Neural crest cell (in vitro differentiated cells): ENCODE measurements at regions not wholly inside any gene's neighbourhood (a gene's known extent, or its start where the extent isn't known, plus 50 kb on each side); places are given as distances from the start of the nearest gene placed in this dataset.

ENCODE experiments used
- DNase-seq: peaks from one replicate; pipeline ENCODE4 v3.0.0; 2021; ENCODE audit warnings: low read depth, mixed read lengths, low spot score
- H3K27ac Mint-ChIP-seq: one replicate; pipeline ENCODE4 v1.8.0; 2021; ENCODE audit warnings: mild to moderate bottlenecking, mixed read lengths; ENCODE audit not compliant: unreplicated experiment
- H3K27me3 Mint-ChIP-seq: 2 replicates; pipeline ENCODE4 v1.8.0; 2021; ENCODE audit warnings: low read depth, mild to moderate bottlenecking, mixed read lengths
- H3K36me3 Mint-ChIP-seq: 2 replicates; pipeline ENCODE4 v1.8.0; 2021; ENCODE audit warnings: low read depth, mild to moderate bottlenecking, mixed read lengths
- H3K4me1 Mint-ChIP-seq: 2 replicates; pipeline ENCODE4 v1.8.0; 2021; ENCODE audit warnings: mixed read lengths
- H3K4me3 Mint-ChIP-seq: one replicate; pipeline ENCODE4 v1.8.0; 2021; ENCODE audit warnings: mild to moderate bottlenecking, mixed read lengths
- H3K9me3 Mint-ChIP-seq: 2 replicates; pipeline ENCODE4 v1.8.0; 2021; ENCODE audit warnings: mixed read lengths
- CTCF ChIP-seq: fragments of 200-600 bp; sonication (generic); conservative IDR thresholded peaks from 2 replicates; pipeline ENCODE4 v1.5.0; 2021; ENCODE audit warnings: antibody characterized with exemption, mild to moderate bottlenecking

- H3K27ac Mint-ChIP-seq, result peak overlapping the region; percentile 29
- H3K4me3 Mint-ChIP-seq, result no peak overlapping the region
- H3K4me1 Mint-ChIP-seq, result peaks cover 11% of the 10 kb centered on the region
- DNase-seq, result no peak
- no peaks in the 10 kb centered on the region for H3K27me3 Mint-ChIP-seq
- H3K9me3 Mint-ChIP-seq, result no peaks in the 10 kb centered on the region
- peaks cover 2% of the 10 kb centered on the region for H3K36me3 Mint-ChIP-seq
- TF ChIP-seq CTCF, result no peak
Measured at GRCh38 chr10:33509231-33509831, 174.9 kb upstream of the NRP1 start.

- peaks cover 2% of the 10 kb centered on the region for H3K36me3 Mint-ChIP-seq
- no peaks in the 10 kb centered on the region for H3K9me3 Mint-ChIP-seq
- H3K27ac Mint-ChIP-seq, result peak overlapping the region; percentile 69
- DNase-seq, result no peak
- H3K27me3 Mint-ChIP-seq, result no peaks in the 10 kb centered on the region
- no peak for TF ChIP-seq CTCF
- no peak overlapping the region for H3K4me3 Mint-ChIP-seq
- H3K4me1 Mint-ChIP-seq, result peaks cover 11% of the 10 kb centered on the region
Measured at GRCh38 chr10:33507662-33508425, 173.4 kb upstream of the NRP1 start.

GRCh38 chr10:33506838-33507661, 172.6 kb upstream of the NRP1 start:
- Mint-ChIP-seq H3K27ac (no peak overlapping the region), H3K4me1 (peaks cover 11% of the 10 kb centered on the region), H3K4me3 (no peak overlapping the region), H3K9me3 (peaks cover 6% of the 10 kb centered on the region), H3K27me3 (no peaks in the 10 kb centered on the region), H3K36me3 (peaks cover 8% of the 10 kb centered on the region)
- no peak for TF ChIP-seq CTCF
- DNase-seq, result no peak

- no peak overlapping the region for H3K27ac Mint-ChIP-seq
Measured at GRCh38 chr10:33506391-33506790, 171.9 kb upstream of the NRP1 start.

More at GRCh38 chr10:33506391-33506790, 171.9 kb upstream of the NRP1 start:
- Mint-ChIP-seq H3K4me1 (peaks cover 11% of the 10 kb centered on the region), H3K27me3 (no peaks in the 10 kb centered on the region), H3K4me3 (no peak overlapping the region), H3K36me3 (peaks cover 8% of the 10 kb centered on the region), H3K9me3 (peaks cover 6% of the 10 kb centered on the region)
- DNase-seq, result no peak
- TF ChIP-seq CTCF, result no peak
